HK-2 (cell line): ENCODE measurements at regions not wholly inside any gene's neighbourhood (a gene's known extent, or its start where the extent isn't known, plus 50 kb on each side); places are given as distances from the start of the nearest gene placed in this dataset.
"Not testable (repeated sequence)": the region's sequence is repeated elsewhere in the genome, so short reads cannot be mapped to it uniquely, and the experiment has no call there.

ENCODE experiments used
- DNase-seq: peaks from one replicate; pipeline ENCODE4 v3.0.0-alpha.2; 2018; ENCODE audit not compliant: unreplicated experiment

DNA sequence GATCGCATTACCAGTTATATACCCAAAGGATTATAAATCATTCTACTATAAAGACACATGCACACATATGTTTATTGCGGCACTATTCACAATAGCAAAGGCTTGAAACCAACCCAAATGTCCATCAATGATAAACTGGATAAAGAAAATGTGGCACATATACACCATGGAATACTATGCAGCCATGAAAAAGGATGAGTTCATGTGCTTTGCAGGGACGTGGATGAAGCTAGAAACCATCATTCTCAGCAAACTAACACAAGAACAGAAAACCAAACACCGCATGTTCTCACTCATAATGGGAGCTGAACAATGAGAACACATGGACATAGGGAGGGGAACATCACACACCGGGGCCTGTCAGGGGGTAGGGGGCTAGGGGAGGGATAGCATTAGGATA is 495.8 kb downstream of the AACS start:
- DNase-seq, result not testable (repeated sequence)

GRCh38 chr12:125564753-125565152 is 499.5 kb downstream of the AACS start:
- no peak for DNase-seq

DNA sequence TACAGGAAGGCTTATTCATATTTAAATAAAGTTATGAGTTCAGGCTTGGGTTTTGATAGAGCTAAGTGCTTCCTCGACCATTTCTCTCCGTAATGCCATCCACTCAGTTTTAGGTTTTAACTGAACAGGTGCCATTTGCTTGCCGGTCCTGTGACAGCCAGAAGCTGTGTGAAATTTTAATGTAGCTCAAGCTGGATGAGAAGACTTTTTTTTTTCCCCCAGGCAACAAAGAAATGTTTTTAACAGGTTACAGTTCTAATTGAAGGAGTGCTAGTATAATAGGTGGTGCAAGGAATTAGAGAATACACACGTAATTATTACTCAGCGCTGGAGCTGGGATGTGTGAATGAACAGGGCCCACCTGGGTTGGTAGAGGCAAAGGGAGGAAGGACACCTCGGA is 502.3 kb downstream of the AACS start:
- DNase-seq, result no peak

DNA sequence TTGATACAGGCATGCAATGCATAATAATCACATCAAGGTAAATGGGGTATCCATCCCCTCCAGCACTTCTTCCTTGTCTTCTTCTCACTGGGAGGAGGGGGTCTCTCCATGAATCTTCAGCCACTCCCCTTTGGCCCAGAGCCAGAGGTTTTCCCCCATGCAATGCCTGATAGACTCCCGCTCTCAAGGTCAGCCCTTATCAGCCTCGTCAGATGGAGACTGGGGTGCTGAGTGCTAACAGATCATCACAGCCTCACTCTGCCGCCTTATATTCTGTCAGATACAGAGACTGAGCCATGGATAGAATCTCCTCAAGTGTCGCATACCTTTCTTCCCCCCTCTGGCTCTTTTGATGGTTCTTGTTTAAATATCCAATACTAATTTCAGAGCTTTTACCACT is 503.1 kb downstream of the AACS start:
- no peak for DNase-seq

DNA sequence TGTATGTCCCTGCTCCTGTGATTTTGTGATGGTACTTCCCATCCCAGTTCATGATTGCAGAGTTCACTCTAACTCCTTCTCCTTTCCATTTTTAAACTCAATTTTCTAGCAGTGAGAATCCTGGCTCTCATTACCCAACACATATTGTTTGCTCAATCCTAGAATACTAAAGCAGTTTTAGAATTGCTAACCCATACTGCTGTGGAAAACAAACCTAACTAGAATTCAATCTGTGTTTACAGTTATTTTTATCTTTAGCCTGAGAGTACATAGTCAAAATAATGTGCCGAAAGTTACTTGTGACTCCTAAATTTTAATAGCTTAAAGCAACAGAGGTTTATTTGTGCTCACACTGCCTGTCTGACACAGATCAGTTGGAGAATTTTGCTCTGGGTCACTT is 508.0 kb downstream of the AACS start:
- no peak for DNase-seq

DNA sequence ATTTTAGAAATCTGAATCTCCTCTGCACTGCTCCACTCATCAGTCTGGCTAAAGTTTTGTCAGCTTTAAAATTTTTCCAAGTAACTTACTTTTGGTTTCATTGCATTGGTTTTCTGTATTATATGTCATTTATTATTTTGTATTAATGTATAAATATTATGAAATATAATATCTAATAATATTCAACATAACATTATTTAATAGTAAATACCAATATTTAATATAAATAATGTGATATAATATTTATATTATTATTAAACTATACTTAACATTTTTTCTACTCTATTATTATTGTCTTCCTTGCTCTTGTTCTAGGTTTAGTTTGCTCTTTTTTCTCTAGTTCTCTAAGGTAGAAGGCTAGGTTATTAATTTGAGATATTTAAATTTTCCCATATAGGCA is 512.1 kb downstream of the AACS start:
- no peak for DNase-seq

- DNase-seq, result no peak
These were observed 514.7 kb downstream of the AACS start for GRCh38 chr12:125579916-125580315.

- no peak for DNase-seq
These were observed 517.8 kb downstream of the AACS start for GRCh38 chr12:125583071-125583470.

DNA sequence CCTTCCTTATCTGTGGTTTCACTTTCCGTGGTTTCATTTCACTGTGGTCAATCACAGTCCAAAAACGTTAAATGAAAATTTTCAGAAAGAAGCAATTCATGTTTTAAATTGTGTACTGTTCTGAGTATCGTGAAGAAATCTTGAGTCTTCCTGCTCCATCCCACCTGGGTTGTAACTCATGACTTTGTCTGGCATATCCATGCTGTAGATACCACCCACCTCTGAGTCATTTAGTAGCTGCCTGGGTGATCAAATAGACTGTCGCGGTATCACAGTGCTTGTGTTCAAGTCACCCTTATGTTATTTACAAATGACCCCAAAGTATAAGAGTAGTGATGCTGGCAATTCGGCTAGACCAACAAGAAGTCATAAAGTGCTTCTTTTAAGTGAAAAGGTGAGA is 521.2 kb downstream of the AACS start:
- DNase-seq, result no peak

DNA sequence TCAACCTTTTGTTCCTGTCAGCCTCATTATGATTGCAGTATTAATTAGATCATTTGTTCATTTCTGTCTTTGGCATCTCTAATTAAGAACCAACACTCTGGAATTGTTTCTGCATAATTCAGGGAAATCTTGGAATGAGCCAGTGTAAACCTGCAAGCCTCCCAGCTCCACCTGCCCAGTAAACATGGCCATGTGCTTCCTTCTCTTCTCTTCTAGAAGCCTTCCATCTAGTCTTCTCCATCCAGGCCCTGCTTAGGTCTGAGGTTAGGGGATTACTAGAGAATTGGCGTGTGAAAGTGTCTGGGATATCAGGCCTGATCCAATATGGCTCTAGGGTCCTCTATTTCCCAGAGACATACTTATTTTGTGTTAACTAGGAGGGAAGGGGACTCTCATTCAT is 528.0 kb downstream of the AACS start:
- no peak for DNase-seq

DNA sequence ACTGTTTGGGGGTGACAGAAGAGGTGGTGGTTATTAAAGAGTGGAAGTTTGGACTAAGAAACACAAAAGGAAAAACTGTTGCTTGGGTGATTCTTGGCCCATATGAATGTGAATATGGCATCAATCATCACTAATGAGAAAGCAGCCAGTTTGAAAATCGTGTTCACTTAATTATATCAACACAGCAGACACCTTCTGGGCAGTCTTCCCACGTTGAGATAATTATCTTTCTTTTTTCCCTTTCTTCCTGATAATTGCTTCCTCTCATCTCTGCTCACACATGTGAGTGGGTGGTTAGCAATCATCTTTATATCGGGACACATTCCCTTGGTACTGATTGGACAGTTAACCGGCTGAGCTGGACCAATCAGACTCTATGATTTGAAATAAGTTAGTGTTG is 539.7 kb downstream of the AACS start:
- DNase-seq, result no peak

GRCh38 chr12:125606312-125606711 is 541.1 kb downstream of the AACS start:
- no peak for DNase-seq

- no peak for DNase-seq
These were observed 545.1 kb downstream of the AACS start for GRCh38 chr12:125610292-125610691.

GRCh38 chr12:125610971-125611370 is 545.7 kb downstream of the AACS start:
- DNase-seq, result no peak

DNA sequence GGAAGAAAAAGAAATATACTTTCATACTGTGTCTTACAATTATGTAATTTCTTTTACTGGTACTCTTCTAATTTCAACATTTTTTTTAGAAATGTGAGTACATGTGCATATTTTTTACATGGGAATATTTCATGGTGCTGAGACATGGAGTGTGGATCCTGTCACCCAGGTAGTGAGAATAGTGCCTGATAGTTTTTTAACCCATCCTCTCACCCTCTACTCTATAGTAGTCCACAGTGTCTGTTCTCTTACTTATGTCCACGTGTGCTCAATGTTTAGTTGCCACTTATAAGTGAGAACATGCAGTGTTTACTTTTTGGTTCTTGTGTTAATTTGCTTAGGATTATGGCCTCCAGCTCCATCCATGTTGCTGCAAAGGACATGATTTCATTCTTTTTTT is 548.8 kb downstream of the AACS start:
- no peak for DNase-seq

DNA sequence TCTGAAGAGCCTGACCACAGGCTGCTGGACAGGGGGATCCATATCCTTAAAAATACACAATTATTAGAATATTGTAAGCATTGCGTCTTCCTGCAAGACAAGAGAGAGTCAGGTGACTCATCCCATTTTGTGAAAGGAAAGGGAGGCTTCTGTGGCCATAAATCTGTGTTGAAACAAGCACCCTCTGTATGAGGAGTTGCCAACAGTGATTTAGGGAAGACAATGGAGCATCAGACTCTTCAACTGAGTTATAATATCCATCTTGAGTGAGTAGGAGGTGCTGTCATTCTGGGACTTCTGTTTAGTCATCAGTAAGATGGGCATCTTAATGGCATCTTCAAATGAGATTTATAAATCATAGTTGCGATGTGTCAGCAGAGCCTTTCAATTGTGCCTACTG is 554.5 kb downstream of the AACS start:
- no peak for DNase-seq

DNA sequence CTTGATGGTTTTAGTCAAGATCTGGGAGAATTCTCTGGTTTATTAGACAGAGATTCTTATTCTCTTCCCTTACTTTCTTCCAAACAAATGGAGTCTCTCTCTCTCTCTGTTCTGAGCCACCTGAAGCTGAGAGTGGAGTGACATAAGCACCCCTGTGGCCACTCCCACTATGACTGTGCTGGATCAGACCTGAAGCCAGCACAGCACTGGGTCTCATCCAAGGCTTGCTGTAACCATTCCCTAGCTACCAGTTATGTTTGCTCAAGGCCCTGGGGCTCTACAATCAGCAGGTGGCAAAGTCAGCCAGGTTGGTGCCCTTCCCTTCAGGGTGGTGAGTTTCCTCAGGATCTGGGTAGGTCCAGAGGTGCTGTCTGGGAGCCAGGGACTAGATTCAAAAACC is 568.5 kb downstream of the AACS start:
- no peak for DNase-seq

DNA sequence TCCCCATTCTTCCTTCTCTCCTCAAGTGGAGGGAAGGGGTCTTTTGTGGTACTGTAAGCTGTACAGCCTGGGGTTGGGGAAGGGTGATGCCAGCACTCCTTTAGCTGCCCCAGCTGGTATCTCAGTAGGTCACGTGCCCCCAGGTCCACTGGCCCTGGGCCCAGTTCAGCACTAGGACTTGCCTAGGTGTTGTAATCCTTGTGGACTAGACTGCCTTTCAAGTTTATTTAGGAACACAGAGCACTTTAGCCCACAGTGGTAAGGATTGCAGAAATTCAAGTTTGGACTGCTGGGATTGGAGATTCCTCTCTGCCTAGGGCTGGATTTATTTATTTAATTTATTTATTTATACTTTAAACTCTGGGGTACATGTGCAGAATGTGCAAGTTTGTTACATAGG is 569.6 kb downstream of the AACS start:
- no peak for DNase-seq

GRCh38 chr12:125639826-125640225 is 574.6 kb downstream of the AACS start:
- no peak for DNase-seq

GRCh38 chr12:125643055-125643454 is 577.8 kb downstream of the AACS start:
- DNase-seq, result no peak

GRCh38 chr12:125645724-125646123 is 580.5 kb downstream of the AACS start:
- DNase-seq, result no peak

DNA sequence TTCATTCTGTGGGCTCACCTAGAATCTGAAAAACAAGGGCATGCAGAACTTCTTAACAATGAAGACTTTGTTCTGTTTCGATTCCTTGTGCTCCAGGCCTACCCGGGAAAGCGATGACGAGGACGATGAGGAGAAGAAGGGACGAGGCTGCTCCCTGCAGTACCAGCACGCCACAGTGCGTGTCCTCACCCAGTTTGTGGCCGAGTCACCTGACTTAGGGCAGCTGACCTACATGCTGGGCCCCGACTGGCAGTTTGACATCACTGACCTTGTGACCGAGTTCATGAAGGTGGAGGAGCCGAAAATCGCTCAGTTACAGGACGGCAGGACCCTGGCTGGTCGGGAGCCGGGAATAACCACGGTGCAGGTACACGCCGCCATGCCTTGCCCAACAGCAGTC is 585.4 kb downstream of the AACS start:
- no peak for DNase-seq

GRCh38 chr12:125651625-125652024 is 586.4 kb downstream of the AACS start:
- no peak for DNase-seq

- no peak for DNase-seq
These were observed 587.4 kb downstream of the AACS start for GRCh38 chr12:125652681-125653080.

DNA sequence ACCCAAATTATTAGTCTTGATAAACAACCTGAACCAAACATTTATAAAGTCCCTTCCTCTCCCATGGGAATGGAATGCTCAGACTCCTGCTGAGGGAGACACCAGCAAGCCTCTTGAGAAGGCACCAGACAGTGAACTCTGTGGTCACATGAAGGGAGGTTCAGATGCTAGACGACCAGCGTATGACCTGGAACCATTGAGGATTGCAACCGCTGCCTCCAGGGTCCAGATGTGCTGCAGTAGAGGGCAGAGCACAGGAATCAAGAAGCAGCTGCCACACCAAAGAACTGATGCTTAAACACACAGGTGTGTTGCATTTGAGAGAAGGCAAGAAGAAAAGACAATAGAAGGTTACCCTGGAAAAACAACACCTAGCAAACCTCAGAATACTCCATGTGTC is 592.4 kb downstream of the AACS start:
- no peak for DNase-seq
